ENCODE measurements at regions not wholly inside any gene's neighbourhood (a gene's known extent, or its start where the extent isn't known, plus 50 kb on each side); places are given as distances from the start of the nearest gene placed in this dataset.

DNA sequence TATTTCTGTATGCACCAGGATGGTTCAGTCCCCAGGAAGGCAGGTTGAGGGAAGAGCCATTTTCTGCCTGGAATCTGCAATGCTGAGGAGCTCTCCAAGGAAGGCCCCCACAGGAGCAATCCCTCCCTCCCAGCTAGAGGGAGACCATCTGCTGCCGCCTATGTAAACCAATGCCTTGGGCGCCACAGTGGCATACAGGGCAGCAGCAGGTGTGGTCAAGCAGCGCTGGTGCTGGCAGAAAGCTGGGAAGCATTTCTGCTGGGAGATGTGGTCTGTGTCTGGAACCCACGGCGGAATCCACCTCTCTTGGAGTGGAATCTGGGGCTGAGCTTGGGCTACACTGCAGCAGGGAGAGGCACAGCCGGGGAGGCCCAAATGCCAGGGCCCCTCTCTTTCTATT is 283.3 kb downstream of the RRAGC start:
- WGBS, 4 donors = 75 to 87% (median 80%) methylated on average over 4 to 6 of the region's 6 CpGs
- no peaks in the 10 kb centered on the region for H3K9me3 ChIP-seq (replicated peaks in 1 of 3)
- peak in 1 of 7 donors; percentile 30 for DNase-seq
- TF ChIP-seq POLR2A (IDR thresholded peaks at IDR 0.05) (no peak), CTCF (IDR thresholded peaks at IDR 0.05) (no peak)
- no peak overlapping the region for H3K27ac ChIP-seq
- no peak overlapping the region for H3K4me3 ChIP-seq
- H3K36me3 ChIP-seq (replicated peaks in 1 of 2) = no peaks in the 10 kb centered on the region
- H3K27me3 ChIP-seq = peaks cover 19% of the 10 kb centered on the region
- intact Hi-C loops (cut with DNase I) = no loop called here
- no peaks in the 10 kb centered on the region for H3K4me1 ChIP-seq (replicated peaks in 1 of 2)

- H3K4me3 ChIP-seq = no peak overlapping the region
- no peak for DNase-seq
- no peaks in the 10 kb centered on the region for H3K27me3 ChIP-seq
- no peaks in the 10 kb centered on the region for H3K4me1 ChIP-seq (replicated peaks in 1 of 2)
- no peaks in the 10 kb centered on the region for H3K36me3 ChIP-seq (replicated peaks in 1 of 2)
- WGBS, 4 donors = 59 to 63% (median 61%) methylated on average over 3 to 4 of the region's 4 CpGs
- no peak overlapping the region for H3K27ac ChIP-seq
- no peaks in the 10 kb centered on the region for H3K9me3 ChIP-seq (replicated peaks in 1 of 3)
- no peak for TF ChIP-seq CTCF (IDR thresholded peaks at IDR 0.05)
- TF ChIP-seq POLR2A (IDR thresholded peaks at IDR 0.05) = no peak
- intact Hi-C loops (cut with DNase I) = no loop called here
These were observed 287.8 kb downstream of the RRAGC start for GRCh38 chr1:38571726-38572125.

GRCh38 chr1:38570657-38570975 is 289.0 kb downstream of the RRAGC start:
- TF ChIP-seq POLR2A (IDR thresholded peaks at IDR 0.05) (no peak), CTCF (IDR thresholded peaks at IDR 0.05) (no peak)
- 71 to 84% (median 79%) methylated on average over 3 of the region's 3 CpGs for WGBS, 4 donors
- H3K9me3 ChIP-seq (replicated peaks in 1 of 3) = no peaks in the 10 kb centered on the region
- no peaks in the 10 kb centered on the region for H3K27me3 ChIP-seq
- no peaks in the 10 kb centered on the region for H3K36me3 ChIP-seq (replicated peaks in 1 of 2)
- no peaks in the 10 kb centered on the region for H3K4me1 ChIP-seq (replicated peaks in 1 of 2)
- no peak for DNase-seq
- H3K27ac ChIP-seq = no peak overlapping the region
- H3K4me3 ChIP-seq = no peak overlapping the region
- intact Hi-C loops (cut with DNase I) = no loop called here

DNA sequence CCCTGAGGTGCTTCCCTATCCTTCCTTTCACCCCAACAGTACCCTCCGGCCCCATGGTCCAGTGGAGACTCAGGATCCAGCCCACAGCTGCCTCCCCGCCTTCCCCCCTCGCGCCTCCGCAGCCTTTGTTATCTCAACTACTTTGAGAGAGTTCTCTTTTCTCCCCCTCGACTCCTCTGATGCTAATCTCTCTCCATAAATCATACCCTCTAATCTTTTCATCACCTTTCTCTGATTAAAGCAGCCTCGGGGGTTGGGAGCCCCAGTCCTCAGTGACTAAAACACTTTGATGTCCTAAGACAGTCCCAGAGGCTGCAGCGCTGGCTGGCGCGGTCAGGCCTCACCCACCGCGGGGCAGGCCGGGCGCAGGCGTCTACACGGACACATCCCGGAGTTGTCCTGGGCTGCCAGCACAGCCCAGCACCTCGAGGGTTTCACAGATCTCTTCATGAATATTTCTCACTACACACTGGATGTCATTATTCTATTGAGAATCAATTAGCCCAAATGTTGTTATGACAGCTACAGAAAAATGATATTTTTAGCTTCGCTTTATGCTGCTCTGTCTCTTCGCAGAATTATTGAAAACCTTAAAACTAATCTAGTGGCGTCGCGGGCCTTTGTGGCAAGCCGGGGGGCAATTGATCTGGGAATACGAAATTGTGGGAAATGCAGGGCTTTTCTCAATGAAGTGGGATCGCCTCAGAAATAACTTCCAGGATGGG is 289.5 kb downstream of the RRAGC start:
- intact Hi-C loops (cut with DNase I) = no loop called here
- WGBS, 4 donors = 47 to 56% (median 51%) methylated on average over 15 to 26 of the region's 26 CpGs
- H3K27ac ChIP-seq = no peak overlapping the region
- no peak for TF ChIP-seq POLR2A (IDR thresholded peaks at IDR 0.05)
- no peak for TF ChIP-seq CTCF (IDR thresholded peaks at IDR 0.05)
- H3K27me3 ChIP-seq = no peaks in the 10 kb centered on the region
- no peaks in the 10 kb centered on the region for H3K4me1 ChIP-seq (replicated peaks in 1 of 2)
- H3K36me3 ChIP-seq (replicated peaks in 1 of 2) = no peaks in the 10 kb centered on the region
- no peaks in the 10 kb centered on the region for H3K9me3 ChIP-seq (replicated peaks in 1 of 3)
- no peak overlapping the region for H3K4me3 ChIP-seq
- DNase-seq = no peak

Measured in adrenal gland (tissue), 9 donors.